Effector memory CD8-positive, alpha-beta T cell (primary cell): ENCODE measurements at regions not wholly inside any gene's neighbourhood (a gene's known extent, or its start where the extent isn't known, plus 50 kb on each side); places are given as distances from the start of the nearest gene placed in this dataset.
"Not testable (repeated sequence)": the region's sequence is repeated elsewhere in the genome, so short reads cannot be mapped to it uniquely, and the experiment has no call there.

Source experiments
- ATAC-seq: fragments of 150-1000 bp; cut with Tn5 transposase; replicated peaks from 2 replicates; pipeline ENCODE4 v1.10.0; 2021; ENCODE audit warnings: mild to moderate bottlenecking, moderate library complexity
- DNase-seq, 3 experiments: peaks; one replicate each; pipeline ENCODE4 v3.0.0; 2021
- H3K27ac Mint-ChIP-seq, 2 donors: one replicate each; pipeline ENCODE4 v1.8.0; 2022; ENCODE audit warnings: mild to moderate bottlenecking in 2 of 2, mixed read lengths in 2 of 2, moderate library complexity in 2 of 2
- H3K27me3 Mint-ChIP-seq, 2 donors: one replicate each; pipeline ENCODE4 v1.8.0; 2022; ENCODE audit warnings: mixed read lengths in 2 of 2
- H3K36me3 Mint-ChIP-seq: one replicate; pipeline ENCODE4 v1.8.0; 2022; ENCODE audit warnings: mild to moderate bottlenecking, moderate library complexity, mixed read lengths; ENCODE audit not compliant: insufficient read depth
- H3K4me1 Mint-ChIP-seq, 2 donors: one replicate each; pipeline ENCODE4 v1.8.0; 2022; ENCODE audit warnings: low read depth in 2 of 2, mixed read lengths in 2 of 2
- H3K4me3 Mint-ChIP-seq, 2 donors: one replicate each; pipeline ENCODE4 v1.8.0; 2022; ENCODE audit warnings: mild to moderate bottlenecking in 2 of 2, mixed read lengths in 2 of 2, moderate library complexity in 2 of 2
- H3K9me3 Mint-ChIP-seq, 2 donors: one replicate each; pipeline ENCODE4 v1.8.0; 2022; ENCODE audit warnings: mixed read lengths in 2 of 2

DNA sequence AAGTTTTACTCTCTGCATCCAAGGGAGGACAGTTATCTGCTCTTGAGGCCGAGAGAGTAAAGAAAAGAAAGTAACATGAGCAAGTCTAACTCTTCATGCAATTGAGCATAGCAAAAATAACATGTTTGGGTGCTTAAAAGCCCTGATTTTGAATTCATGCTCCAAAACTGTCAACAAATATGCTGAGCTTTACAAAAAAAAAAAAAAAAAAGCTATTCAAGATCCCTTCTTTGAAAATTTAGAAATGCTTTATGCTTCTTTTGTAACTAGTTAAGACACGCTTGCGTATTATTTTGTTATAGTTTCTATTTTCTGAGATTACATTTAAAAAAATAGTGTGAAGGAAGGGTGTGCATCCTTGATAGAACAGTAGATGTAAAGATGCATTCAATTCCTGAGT, 1733.0 kb downstream of the MRPL39 start:
- H3K27me3 Mint-ChIP-seq: no peaks in the 10 kb centered on the region
- H3K27ac Mint-ChIP-seq: no peak overlapping the region
- ATAC-seq (no peak), DNase-seq (no peak)
- no peaks in the 10 kb centered on the region for H3K4me1 Mint-ChIP-seq
- H3K4me3 Mint-ChIP-seq: no peak overlapping the region
- peaks cover 0 to 13% of the 10 kb centered on the region in 2 donors for H3K9me3 Mint-ChIP-seq
- H3K36me3 Mint-ChIP-seq: no peaks in the 10 kb centered on the region

DNA sequence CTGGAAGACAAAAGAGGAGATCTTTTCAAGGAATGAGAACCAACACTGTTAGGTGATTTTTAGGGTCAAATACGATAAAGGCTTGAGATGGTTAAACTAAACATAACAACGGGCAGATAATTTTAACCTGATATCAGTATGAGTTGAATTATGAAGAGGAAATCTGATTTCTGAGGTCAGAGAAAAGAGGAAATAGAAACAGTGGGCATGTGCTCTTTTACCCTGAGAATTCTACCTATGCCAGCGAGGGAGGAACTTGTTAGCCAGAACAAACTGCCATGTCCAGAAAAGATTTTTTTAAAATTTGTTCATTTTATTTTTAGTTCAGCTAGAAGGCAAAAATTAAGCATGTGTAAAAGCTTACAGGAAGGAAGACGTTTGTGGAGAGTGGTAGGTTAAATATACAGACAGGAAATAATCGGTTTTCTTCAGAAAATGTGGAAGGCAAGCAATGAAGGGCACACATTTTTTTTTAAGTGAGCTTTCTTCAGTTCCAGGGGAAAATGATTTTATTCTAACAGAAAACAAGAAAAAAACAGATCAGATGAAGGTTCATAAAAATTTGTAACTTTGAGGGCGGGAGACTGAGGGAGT, 1745.3 kb downstream of the MRPL39 start:
- Mint-ChIP-seq H3K4me3 (peak overlapping the region in 1 of 2 donors; percentile 8), H3K4me1 (peaks cover 0 to 8% of the 10 kb centered on the region in 2 donors), H3K9me3 (no peaks in the 10 kb centered on the region), H3K36me3 (no peaks in the 10 kb centered on the region), H3K27me3 (no peaks in the 10 kb centered on the region), H3K27ac (peak overlapping the region in 1 of 2 donors; percentile 24)
- DNase-seq (no peak), ATAC-seq (no peak)

DNA sequence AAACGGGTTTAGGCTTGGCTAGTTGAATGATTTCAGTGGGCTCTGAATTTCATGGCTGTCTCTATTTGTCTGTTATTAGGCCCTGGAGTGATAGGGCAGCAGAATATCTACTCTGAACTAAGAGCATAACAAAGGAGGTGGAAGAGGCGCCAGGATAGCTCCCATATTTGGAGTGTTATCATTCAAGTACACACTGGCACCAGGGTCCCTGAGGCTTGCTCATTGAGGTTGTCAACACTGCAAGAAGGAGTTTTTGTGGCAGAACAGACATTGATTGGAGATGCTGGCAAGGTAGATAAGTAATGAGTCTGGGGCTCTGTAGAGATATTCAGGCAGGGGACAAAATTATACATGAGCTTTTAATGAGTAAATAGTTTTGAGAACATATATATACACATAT, 1748.4 kb downstream of the MRPL39 start:
- no peak for ATAC-seq
- DNase-seq: no peak

DNA sequence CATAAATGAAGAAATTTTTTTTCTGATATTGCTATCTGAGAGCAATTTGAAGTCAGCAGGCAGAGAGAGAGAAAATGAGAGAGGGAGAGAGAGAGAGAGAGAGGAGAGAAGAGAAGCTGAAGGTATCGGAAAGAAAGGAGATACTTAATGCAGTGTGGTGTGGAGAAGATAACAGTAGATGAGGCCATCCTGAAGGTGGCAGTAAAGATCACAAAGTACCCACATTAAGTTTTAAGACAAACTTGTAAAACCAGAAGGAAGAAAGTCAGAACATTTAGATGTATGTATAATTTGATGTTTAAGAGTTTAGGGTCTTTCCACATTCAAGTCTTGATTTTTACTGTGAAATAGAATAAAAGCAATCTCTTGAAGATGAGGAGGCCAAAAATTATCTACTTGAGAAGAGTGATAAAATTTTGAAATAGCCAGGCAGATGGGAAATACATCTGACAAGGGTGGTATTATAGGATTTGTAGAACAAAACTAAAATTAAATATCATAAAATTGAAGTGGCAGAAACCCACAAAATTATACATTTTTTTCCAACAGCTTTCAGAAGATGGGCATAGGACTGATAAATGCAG, 1753.4 kb downstream of the MRPL39 start:
- Mint-ChIP-seq H3K27me3 (no peaks in the 10 kb centered on the region), H3K4me1 (no peaks in the 10 kb centered on the region), H3K27ac (no peak overlapping the region), H3K36me3 (no peaks in the 10 kb centered on the region), H3K9me3 (no peaks in the 10 kb centered on the region), H3K4me3 (no peak overlapping the region)
- ATAC-seq: peak; percentile 56
- DNase-seq: no peak

More for the DNA sequence above, 1748.4 kb downstream of the MRPL39 start:
- H3K27ac Mint-ChIP-seq: no peak overlapping the region
- no peak overlapping the region for H3K4me3 Mint-ChIP-seq
- H3K36me3 Mint-ChIP-seq: no peaks in the 10 kb centered on the region
- H3K4me1 Mint-ChIP-seq: peaks cover 0 to 8% of the 10 kb centered on the region in 2 donors
- no peaks in the 10 kb centered on the region for H3K27me3 Mint-ChIP-seq
- H3K9me3 Mint-ChIP-seq: no peaks in the 10 kb centered on the region

DNA sequence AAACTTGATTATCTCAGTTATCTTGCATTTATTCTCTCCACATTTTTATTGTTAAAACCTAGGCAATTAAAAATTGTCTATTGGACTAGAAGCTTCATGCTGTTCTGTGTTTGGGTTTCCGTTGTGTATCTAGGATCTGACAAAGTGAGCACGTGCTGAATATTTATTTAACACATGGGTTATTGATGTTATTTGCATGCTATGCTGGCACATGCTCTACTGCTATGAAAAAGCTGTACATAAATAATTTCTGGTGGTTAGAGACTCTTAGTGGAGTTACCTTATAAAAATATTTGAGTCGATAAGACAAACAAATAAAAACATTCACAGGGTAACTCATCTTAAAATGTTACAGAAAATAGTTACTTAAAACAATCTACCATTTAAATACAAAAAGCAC, 1769.7 kb downstream of the MRPL39 start:
- Mint-ChIP-seq H3K9me3 (peaks cover 3 to 14% of the 10 kb centered on the region in 2 donors), H3K36me3 (peaks cover 4% of the 10 kb centered on the region), H3K27me3 (no peaks in the 10 kb centered on the region), H3K4me3 (no peak overlapping the region), H3K4me1 (no peaks in the 10 kb centered on the region), H3K27ac (peak overlapping the region in 1 of 2 donors; percentile 62)
- DNase-seq: no peak
- no peak for ATAC-seq

DNA sequence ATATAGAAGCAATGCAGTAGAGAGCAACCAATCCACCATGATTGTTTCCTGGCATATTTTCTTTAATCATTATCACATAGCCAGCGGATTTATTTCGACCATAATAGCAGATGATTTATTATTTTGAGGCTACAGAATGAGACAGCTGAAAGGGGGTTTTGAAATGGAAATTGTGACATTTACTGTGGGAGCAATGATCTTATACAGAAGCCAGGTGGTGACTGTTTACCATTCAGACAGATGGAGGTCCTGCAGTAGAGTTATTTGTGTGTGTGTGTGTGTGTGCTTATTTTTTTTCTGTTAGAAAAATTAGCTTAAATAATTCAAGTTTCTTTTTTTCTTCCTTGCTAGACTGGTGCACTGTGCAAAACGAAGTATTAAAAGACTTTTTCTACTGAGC, 1784.5 kb downstream of the MRPL39 start:
- DNase-seq: no peak
- no peaks in the 10 kb centered on the region for H3K9me3 Mint-ChIP-seq
- no peaks in the 10 kb centered on the region for H3K4me1 Mint-ChIP-seq
- no peak for ATAC-seq
- no peak overlapping the region for H3K27ac Mint-ChIP-seq
- no peaks in the 10 kb centered on the region for H3K27me3 Mint-ChIP-seq
- H3K36me3 Mint-ChIP-seq: no peaks in the 10 kb centered on the region
- no peak overlapping the region for H3K4me3 Mint-ChIP-seq

DNA sequence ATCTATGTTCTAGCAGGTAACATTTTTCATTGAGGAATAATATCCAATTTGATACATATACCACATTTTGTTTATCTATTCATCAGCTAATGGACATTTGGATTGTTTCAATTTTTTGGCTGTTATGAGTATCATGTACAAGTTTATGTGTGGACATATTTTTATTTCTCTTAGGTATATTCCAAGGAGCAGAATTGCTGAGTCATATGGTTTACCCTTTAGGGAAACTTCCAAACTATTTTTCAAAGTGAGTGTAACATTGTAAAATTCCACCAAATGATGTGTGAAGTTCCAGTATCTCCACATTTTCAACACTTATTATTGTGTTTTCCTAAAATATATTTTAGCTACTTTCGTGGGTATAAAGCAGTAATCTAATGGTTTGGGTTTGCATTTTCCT, 1789.9 kb downstream of the MRPL39 start:
- Mint-ChIP-seq H3K4me1 (no peaks in the 10 kb centered on the region), H3K4me3 (no peak overlapping the region), H3K36me3 (no peaks in the 10 kb centered on the region), H3K27ac (no peak overlapping the region), H3K27me3 (no peaks in the 10 kb centered on the region), H3K9me3 (peaks cover 0 to 3% of the 10 kb centered on the region in 2 donors)
- DNase-seq: no peak
- no peak for ATAC-seq

DNA sequence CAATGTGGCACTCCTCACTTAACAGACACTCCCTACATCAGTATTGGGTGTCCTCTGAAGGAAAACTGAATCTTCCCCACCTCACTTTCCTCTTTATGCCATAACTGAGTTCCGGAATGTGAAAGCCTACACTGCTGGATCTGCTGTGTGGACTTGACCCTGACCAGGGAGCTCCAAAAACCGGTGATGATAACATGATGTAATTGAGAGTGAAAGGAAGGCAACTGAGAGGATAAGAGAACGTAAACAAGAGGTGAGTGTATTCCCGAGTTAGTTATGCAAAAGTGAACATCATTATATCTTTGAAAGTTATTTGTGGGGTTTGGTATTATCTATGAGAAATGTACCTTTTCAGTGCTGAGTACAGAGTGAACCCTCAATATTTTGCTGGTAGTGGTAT, 1794.8 kb downstream of the MRPL39 start:
- DNase-seq (no peak), ATAC-seq (no peak)
- H3K27me3 Mint-ChIP-seq: no peaks in the 10 kb centered on the region
- no peaks in the 10 kb centered on the region for H3K36me3 Mint-ChIP-seq
- H3K4me3 Mint-ChIP-seq: no peak overlapping the region
- H3K9me3 Mint-ChIP-seq: peaks cover 0 to 3% of the 10 kb centered on the region in 2 donors
- H3K4me1 Mint-ChIP-seq: no peaks in the 10 kb centered on the region
- no peak overlapping the region for H3K27ac Mint-ChIP-seq

DNA sequence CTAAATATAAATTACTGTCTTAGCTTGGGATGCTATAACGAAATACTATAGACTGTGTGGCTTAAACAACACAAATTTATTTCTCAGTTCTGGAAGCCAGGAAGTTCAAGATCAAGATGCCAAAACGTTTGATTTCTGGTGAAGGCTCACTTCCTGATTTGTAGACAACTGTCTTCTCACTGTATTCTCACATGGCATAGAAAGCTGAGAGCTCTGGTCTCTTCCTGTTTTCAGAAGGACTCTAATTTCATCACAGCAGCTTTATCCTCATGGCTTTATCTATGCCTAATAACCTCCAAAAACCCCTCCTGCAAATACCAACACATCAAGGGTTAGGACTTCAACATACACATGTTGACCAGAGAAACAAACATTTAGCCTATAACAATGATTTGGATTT, 1795.5 kb downstream of the MRPL39 start:
- H3K36me3 Mint-ChIP-seq: no peaks in the 10 kb centered on the region
- peaks cover 0 to 3% of the 10 kb centered on the region in 2 donors for H3K9me3 Mint-ChIP-seq
- no peak for DNase-seq
- H3K4me3 Mint-ChIP-seq: no peak overlapping the region
- no peak for ATAC-seq
- no peak overlapping the region for H3K27ac Mint-ChIP-seq
- no peaks in the 10 kb centered on the region for H3K4me1 Mint-ChIP-seq
- no peaks in the 10 kb centered on the region for H3K27me3 Mint-ChIP-seq

DNA sequence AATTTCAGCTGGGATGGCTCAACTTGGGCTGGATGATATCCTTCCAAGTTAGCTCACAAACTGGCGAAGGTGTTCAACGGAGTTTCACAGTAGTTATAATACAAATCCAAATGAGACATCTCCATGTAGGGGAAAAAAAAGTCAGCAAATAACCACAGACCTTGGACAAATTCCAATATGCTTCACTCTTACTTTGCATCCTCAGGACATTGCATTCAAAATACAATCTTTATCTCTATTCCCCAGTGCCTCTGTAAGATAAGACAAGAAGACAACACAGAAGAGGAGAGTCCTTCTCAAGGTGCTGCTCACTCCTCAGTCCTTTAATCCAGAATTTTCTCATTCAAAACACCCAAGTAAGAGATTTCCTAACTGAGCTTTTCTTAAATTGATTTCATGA, 1797.7 kb downstream of the MRPL39 start:
- Mint-ChIP-seq H3K36me3 (no peaks in the 10 kb centered on the region), H3K27me3 (no peaks in the 10 kb centered on the region), H3K9me3 (peaks cover 0 to 7% of the 10 kb centered on the region in 2 donors), H3K27ac (no peak overlapping the region), H3K4me3 (no peak overlapping the region), H3K4me1 (no peaks in the 10 kb centered on the region)
- DNase-seq (no peak), ATAC-seq (no peak)

DNA sequence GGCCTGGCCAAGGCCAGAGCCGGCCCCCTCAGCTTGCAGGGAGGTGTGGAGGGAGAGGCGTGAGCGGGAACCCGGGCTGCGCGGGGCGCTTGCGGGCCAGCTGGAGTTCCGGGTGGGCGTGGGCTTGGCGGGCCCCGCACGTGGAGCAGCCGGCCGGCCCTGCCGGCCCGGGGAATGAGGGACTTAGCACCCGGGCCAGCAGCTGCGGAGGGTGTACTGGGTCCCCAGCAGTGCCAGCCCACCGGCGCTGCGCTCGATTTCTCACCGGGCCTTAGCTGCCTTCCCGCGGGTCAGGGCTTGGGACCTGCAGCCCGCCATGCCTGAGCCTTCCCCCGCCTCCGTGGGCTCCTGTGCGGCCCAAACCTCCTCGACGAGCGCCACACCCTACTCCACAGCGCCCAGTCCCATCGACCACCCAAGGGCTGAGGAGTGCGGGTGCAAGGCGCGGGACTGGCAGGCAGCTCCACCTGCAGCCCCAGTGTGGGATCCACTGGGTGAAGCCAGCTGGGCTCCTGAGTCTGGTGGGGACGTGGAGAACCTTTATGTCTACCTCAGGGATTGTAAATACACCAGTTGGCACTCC, 1800.2 kb downstream of the MRPL39 start:
- DNase-seq, ATAC-seq, H3K27ac Mint-ChIP-seq, H3K4me3 Mint-ChIP-seq, H3K27me3 Mint-ChIP-seq, H3K9me3 Mint-ChIP-seq, H3K36me3 Mint-ChIP-seq, H3K4me1 Mint-ChIP-seq: not testable (repeated sequence)

DNA sequence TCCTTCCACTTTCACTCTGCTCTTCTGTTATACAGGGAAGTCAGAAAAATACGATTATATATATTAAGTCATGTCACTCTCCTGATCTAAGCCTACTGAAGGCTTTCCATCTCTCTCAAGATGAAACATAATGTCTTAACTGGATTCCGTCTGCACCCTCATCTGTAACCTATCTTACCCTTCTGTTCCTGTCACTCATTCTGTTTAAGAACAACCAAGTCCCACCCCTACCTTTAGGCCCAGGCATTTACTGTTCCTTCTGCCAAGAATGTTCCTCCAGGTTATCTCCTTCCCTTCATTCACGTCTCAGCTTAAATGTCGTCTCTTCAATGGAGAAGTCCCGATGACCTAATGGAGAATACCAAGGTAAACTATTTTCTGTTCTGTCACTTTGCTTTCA, 1802.4 kb downstream of the MRPL39 start:
- Mint-ChIP-seq H3K4me1 (no peaks in the 10 kb centered on the region), H3K36me3 (no peaks in the 10 kb centered on the region), H3K27me3 (no peaks in the 10 kb centered on the region), H3K4me3 (no peak overlapping the region), H3K9me3 (peaks cover 4 to 5% of the 10 kb centered on the region in 2 donors), H3K27ac (no peak overlapping the region)
- no peak for DNase-seq
- no peak for ATAC-seq

DNA sequence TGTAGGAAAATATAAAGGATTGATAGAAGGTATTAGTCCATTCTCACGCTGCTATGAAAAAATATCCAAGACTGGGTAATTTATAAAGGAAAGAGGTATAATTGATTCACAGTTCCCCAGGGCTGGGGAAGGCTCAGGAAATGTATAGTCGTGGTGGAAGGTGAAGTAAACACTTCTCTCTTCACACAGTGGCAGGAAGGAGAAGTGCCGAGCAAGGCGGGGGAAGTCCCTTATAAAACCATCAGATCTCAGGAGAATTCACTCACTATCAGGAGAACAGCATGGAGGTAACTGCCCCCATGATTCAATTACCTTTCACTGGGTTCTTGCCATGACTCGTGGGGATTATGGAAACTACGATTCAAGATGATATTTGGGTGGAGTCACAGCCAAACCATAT, 1806.0 kb downstream of the MRPL39 start:
- H3K9me3 Mint-ChIP-seq: peaks cover 2 to 5% of the 10 kb centered on the region in 2 donors
- no peak overlapping the region for H3K27ac Mint-ChIP-seq
- DNase-seq: no peak
- H3K4me1 Mint-ChIP-seq: no peaks in the 10 kb centered on the region
- H3K36me3 Mint-ChIP-seq: no peaks in the 10 kb centered on the region
- no peaks in the 10 kb centered on the region for H3K27me3 Mint-ChIP-seq
- no peak for ATAC-seq
- H3K4me3 Mint-ChIP-seq: no peak overlapping the region

DNA sequence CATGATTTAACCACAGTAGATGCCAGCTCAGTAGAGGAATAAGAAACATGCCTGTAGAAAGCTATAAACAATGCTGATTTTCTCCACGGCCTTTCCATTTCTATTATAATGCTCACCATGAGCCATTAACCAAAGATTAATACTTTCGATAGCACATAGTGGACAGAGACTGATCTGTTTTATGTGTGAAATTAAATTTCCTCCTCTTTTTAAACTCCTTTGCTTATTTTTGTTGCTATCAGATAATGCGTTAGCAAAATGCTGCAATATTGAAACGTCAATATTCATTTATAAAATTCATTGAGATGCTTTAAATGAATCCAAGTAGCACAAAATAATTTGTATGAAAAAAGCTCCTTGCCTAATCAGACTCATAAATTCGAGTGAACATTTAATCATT, 1807.9 kb downstream of the MRPL39 start:
- H3K36me3 Mint-ChIP-seq: no peaks in the 10 kb centered on the region
- H3K4me1 Mint-ChIP-seq: no peaks in the 10 kb centered on the region
- no peak overlapping the region for H3K4me3 Mint-ChIP-seq
- no peak for DNase-seq
- H3K27ac Mint-ChIP-seq: no peak overlapping the region
- H3K9me3 Mint-ChIP-seq: peaks cover 0 to 5% of the 10 kb centered on the region in 2 donors
- no peaks in the 10 kb centered on the region for H3K27me3 Mint-ChIP-seq
- no peak for ATAC-seq
